ENCODE measurements at regions not wholly inside any gene's neighbourhood (a gene's known extent, or its start where the extent isn't known, plus 50 kb on each side); places are given as distances from the start of the nearest gene placed in this dataset.

DNA sequence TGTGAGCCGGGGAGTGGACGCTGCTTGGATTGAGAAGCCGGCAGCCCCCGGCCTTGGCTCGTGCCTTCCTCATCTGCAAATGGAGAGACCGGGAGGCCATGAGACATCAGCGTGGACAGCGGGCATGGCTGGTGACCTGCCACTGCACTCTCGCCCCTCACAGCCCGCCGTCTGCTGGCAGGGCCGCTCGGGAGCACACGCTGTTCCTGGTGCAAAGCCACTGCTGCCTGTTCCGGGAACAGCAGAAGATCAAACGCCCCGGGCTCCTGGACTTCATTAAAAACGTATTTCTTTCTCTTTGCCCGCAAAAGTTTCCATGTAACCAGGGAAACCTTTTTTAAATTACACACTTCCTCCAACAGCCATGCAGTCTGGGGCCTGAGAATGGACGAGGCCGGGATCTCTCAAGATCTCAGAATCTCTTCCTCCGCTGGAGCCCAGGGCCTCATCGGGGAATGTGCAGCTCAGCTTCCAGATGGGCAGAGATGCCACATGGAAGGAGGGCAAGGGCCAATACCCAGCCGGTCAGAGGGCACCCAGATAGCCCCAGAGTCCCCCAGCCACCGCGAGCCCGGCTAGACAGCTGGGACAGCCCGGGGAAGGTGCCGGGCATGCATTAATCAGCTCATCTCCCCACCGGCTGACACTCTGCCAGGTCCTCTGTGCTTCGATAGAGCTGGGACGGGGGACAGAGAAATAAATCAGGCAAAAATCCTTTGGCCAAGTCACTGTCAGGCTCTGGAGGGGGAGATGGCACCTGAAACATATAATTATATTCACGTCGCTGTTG is 62.8 kb upstream of the PRR5 start:
- TF ChIP-seq POLR2AphosphoS5 (IDR thresholded peaks at IDR 0.05; ENCODE audit: borderline replicate concordance, low read depth, low read length) (no peak), EZH2 (IDR thresholded peaks at IDR 0.05) (no peak), FOXP2 (optimal IDR thresholded peaks at IDR 0.05; ENCODE audit: control extremely low read depth, extremely low read length, insufficient read depth) (no peak)
